ENCODE measurements at regions not wholly inside any gene's neighbourhood (a gene's known extent, or its start where the extent isn't known, plus 50 kb on each side); places are given as distances from the start of the nearest gene placed in this dataset.

- no peaks in the 10 kb centered on the region for H3K27me3 ChIP-seq (ENCODE audit: low read length)
- H3K4me2 ChIP-seq (ENCODE audit: low read depth, low read length, poor library complexity, severe bottlenecking) = no peak overlapping the region
- H2AFZ ChIP-seq (ENCODE audit: low read depth, low read length, severe bottlenecking) = no peak overlapping the region
- no peaks in the 10 kb centered on the region for H4K20me1 ChIP-seq (ENCODE audit: low read depth, low read length)
- no peaks in the 10 kb centered on the region for H3K9me2 ChIP-seq (replicated peaks; ENCODE audit: insufficient read depth, low read length)
- no peak overlapping the region for H3K4me3 ChIP-seq (ENCODE audit: insufficient read depth, low read length, poor library complexity, severe bottlenecking)
- H3K9me3 ChIP-seq (ENCODE audit: insufficient read depth, low read length) = peaks cover 4% of the 10 kb centered on the region; the same call in 1 of the 2 replicates
- H3K9ac ChIP-seq (ENCODE audit: low read length) = no peak overlapping the region
- H3K36me3 ChIP-seq (ENCODE audit: low read length) = no peaks in the 10 kb centered on the region
- H3K27ac ChIP-seq (ENCODE audit: low read depth, low read length) = no peak overlapping the region
- H3K79me2 ChIP-seq (ENCODE audit: insufficient read depth, low read length) = no peaks in the 10 kb centered on the region
- H3F3A ChIP-seq (ENCODE audit: insufficient read depth) = no peaks in the 10 kb centered on the region
- TF ChIP-seq EZH2phosphoT487 (conservative IDR thresholded peaks at IDR 0.05; ENCODE audit: low read length) (no peak), CTCF (IDR thresholded peaks at IDR 0.05; ENCODE audit: insufficient read depth, low read length, poor library complexity, severe bottlenecking) (no peak)
Observed at GRCh38 chr5:166379517-166379916, 1911.9 kb upstream of the WWC1 start.

- Histone ChIP-seq H3K4me3 (ENCODE audit: insufficient read depth, low read length, poor library complexity, severe bottlenecking) (no peak overlapping the region), H3K36me3 (ENCODE audit: low read length) (no peaks in the 10 kb centered on the region), H3K9me2 (replicated peaks; ENCODE audit: insufficient read depth, low read length) (no peaks in the 10 kb centered on the region), H3K27ac (ENCODE audit: low read depth, low read length) (no peak overlapping the region), H4K20me1 (ENCODE audit: low read depth, low read length) (no peaks in the 10 kb centered on the region), H3K9ac (ENCODE audit: low read length) (no peak overlapping the region), H3K9me3 (ENCODE audit: insufficient read depth, low read length) (peaks cover 4% of the 10 kb centered on the region; the same call in 1 of the 2 replicates), H3K79me2 (ENCODE audit: insufficient read depth, low read length) (no peaks in the 10 kb centered on the region), H3K4me2 (ENCODE audit: low read depth, low read length, poor library complexity, severe bottlenecking) (no peak overlapping the region), H3F3A (ENCODE audit: insufficient read depth) (no peaks in the 10 kb centered on the region), H3K27me3 (ENCODE audit: low read length) (no peaks in the 10 kb centered on the region), H2AFZ (ENCODE audit: low read depth, low read length, severe bottlenecking) (no peak overlapping the region)
- TF ChIP-seq CTCF (IDR thresholded peaks at IDR 0.05; ENCODE audit: insufficient read depth, low read length, poor library complexity, severe bottlenecking) (no peak), EZH2phosphoT487 (conservative IDR thresholded peaks at IDR 0.05; ENCODE audit: low read length) (no peak)
Observed at GRCh38 chr5:166382031-166382430, 1909.4 kb upstream of the WWC1 start.

- Histone ChIP-seq H4K20me1 (ENCODE audit: low read depth, low read length) (no peaks in the 10 kb centered on the region), H3K4me2 (ENCODE audit: low read depth, low read length, poor library complexity, severe bottlenecking) (no peak overlapping the region), H3K9ac (ENCODE audit: low read length) (no peak overlapping the region), H3K79me2 (ENCODE audit: insufficient read depth, low read length) (no peaks in the 10 kb centered on the region), H3K9me2 (replicated peaks; ENCODE audit: insufficient read depth, low read length) (no peaks in the 10 kb centered on the region), H3K27me3 (ENCODE audit: low read length) (no peaks in the 10 kb centered on the region), H3K9me3 (ENCODE audit: insufficient read depth, low read length) (no peaks in the 10 kb centered on the region), H3K4me3 (ENCODE audit: insufficient read depth, low read length, poor library complexity, severe bottlenecking) (no peak overlapping the region), H3K36me3 (ENCODE audit: low read length) (no peaks in the 10 kb centered on the region), H3F3A (ENCODE audit: insufficient read depth) (no peaks in the 10 kb centered on the region), H2AFZ (ENCODE audit: low read depth, low read length, severe bottlenecking) (no peak overlapping the region), H3K27ac (ENCODE audit: low read depth, low read length) (no peak overlapping the region)
- no peak for TF ChIP-seq CTCF (IDR thresholded peaks at IDR 0.05; ENCODE audit: insufficient read depth, low read length, poor library complexity, severe bottlenecking)
- no peak for TF ChIP-seq EZH2phosphoT487 (conservative IDR thresholded peaks at IDR 0.05; ENCODE audit: low read length)
Observed at GRCh38 chr5:166398131-166398530, 1893.3 kb upstream of the WWC1 start.

Data from SU-DHL-6 (cell line).